GM23338 (cell line): ENCODE measurements at regions not wholly inside any gene's neighbourhood (a gene's known extent, or its start where the extent isn't known, plus 50 kb on each side); places are given as distances from the start of the nearest gene placed in this dataset.
"Not testable (repeated sequence)": the region's sequence is repeated elsewhere in the genome, so short reads cannot be mapped to it uniquely, and the experiment has no call there.

Experiments
- ATAC-seq: fragments of 200-7000 bp; cut with Tn5 transposase; 3 replicates; pipeline ENCODE4 v1.9.1; 2020
- DNase-seq: peaks from one replicate; pipeline ENCODE4 v3.0.0-alpha.2; 2015; ENCODE audit warnings: low spot score
- H2AFZ ChIP-seq: fragments of 200-600 bp; sonication (generic); 2 replicates; pipeline ENCODE4 v1.8.0; 2016; ENCODE audit warnings: antibody characterized with exemption, mild to moderate bottlenecking, moderate library complexity
- H3F3A ChIP-seq: fragments of 200-600 bp; sonication (generic); replicated peaks from 2 replicates; pipeline ENCODE4 v1.8.0; 2017; ENCODE audit warnings: antibody characterized with exemption, mixed run types, low read depth
- H3K27ac ChIP-seq: fragments of 200-600 bp; sonication (generic); 2 replicates; pipeline ENCODE4 v1.6.1; 2016; ENCODE audit warnings: low read depth
- H3K27me3 ChIP-seq: fragments of 200-600 bp; sonication (generic); 2 replicates; pipeline ENCODE4 v1.8.0; 2016; ENCODE audit warnings: mild to moderate bottlenecking, mixed run types, moderate library complexity; ENCODE audit not compliant: insufficient read depth
- H3K36me3 ChIP-seq: fragments of 200-600 bp; sonication (generic); 2 replicates; pipeline ENCODE4 v1.8.0; 2016; ENCODE audit warnings: mild to moderate bottlenecking; ENCODE audit not compliant: insufficient read depth
- H3K4me1 ChIP-seq: fragments of 200-600 bp; sonication (generic); 2 replicates; pipeline ENCODE4 v1.8.0; 2016; ENCODE audit warnings: mild to moderate bottlenecking, moderate library complexity; ENCODE audit not compliant: insufficient read depth
- H3K4me2 ChIP-seq: fragments of 200-600 bp; sonication (generic); 2 replicates; pipeline ENCODE4 v1.7.1; 2017; ENCODE audit warnings: mixed run types
- H3K4me3 ChIP-seq: fragments of 200-600 bp; sonication (generic); 2 replicates; pipeline ENCODE4 v1.6.1; 2016; ENCODE audit warnings: mixed run types
- H3K79me2 ChIP-seq: fragments of 200-600 bp; sonication (generic); replicated peaks from 2 replicates; pipeline ENCODE4 v1.8.0; 2017; ENCODE audit warnings: mild to moderate bottlenecking; ENCODE audit not compliant: insufficient read depth
- H3K9me2 ChIP-seq: fragments of 200-600 bp; sonication (generic); 2 replicates; pipeline ENCODE4 v1.8.0; 2017; ENCODE audit not compliant: insufficient read depth
- H4K20me1 ChIP-seq: fragments of 200-600 bp; sonication (generic); replicated peaks from 2 replicates; pipeline ENCODE4 v1.8.0; 2017; ENCODE audit warnings: mild to moderate bottlenecking; ENCODE audit not compliant: insufficient read depth
- H3K27ac Mint-ChIP-seq: 2 replicates; pipeline ENCODE4 v1.8.0; 2020; ENCODE audit warnings: inconsistent platforms, mild to moderate bottlenecking, moderate library complexity, mixed read lengths
- H3K27me3 Mint-ChIP-seq: 3 replicates; pipeline ENCODE4 v1.8.0; 2022; ENCODE audit warnings: low read depth, mild to moderate bottlenecking, moderate library complexity, mixed read lengths, inconsistent platforms; ENCODE audit not compliant: insufficient read depth, poor library complexity
- H3K36me3 Mint-ChIP-seq: 3 replicates; pipeline ENCODE4 v1.8.0; 2021; ENCODE audit warnings: low read depth, mild to moderate bottlenecking, inconsistent platforms, moderate library complexity, mixed read lengths
- H3K4me1 Mint-ChIP-seq: 3 replicates; pipeline ENCODE4 v1.8.0; 2020; ENCODE audit warnings: mild to moderate bottlenecking, inconsistent platforms, mixed read lengths
- H3K4me3 Mint-ChIP-seq: 3 replicates; pipeline ENCODE4 v1.8.0; 2021; ENCODE audit warnings: moderate library complexity, mild to moderate bottlenecking, inconsistent platforms, mixed read lengths
- H3K9me3 Mint-ChIP-seq: 3 replicates; pipeline ENCODE4 v1.8.0; 2020; ENCODE audit warnings: moderate library complexity, mild to moderate bottlenecking, inconsistent platforms, mixed read lengths
- CREB1 ChIP-seq: fragments of 250-450 bp; sonication (Bioruptor Pico); IDR thresholded peaks from 2 replicates; pipeline ENCODE4 v1.5.0; 2020; ENCODE audit warnings: low read depth, mild to moderate bottlenecking, moderate library complexity
- EZH2phosphoT487 ChIP-seq: fragments of 200-600 bp; sonication (generic); IDR thresholded peaks from one replicate; pipeline ENCODE4 v1.8.1; 2018; ENCODE audit warnings: antibody characterized with exemption; ENCODE audit not compliant: unreplicated experiment
- NANOG ChIP-seq: IDR thresholded peaks from 2 replicates; pipeline ENCODE4 v1.6.1; 2016; ENCODE audit warnings: antibody characterized with exemption, borderline replicate concordance
- POLR2AphosphoS5 ChIP-seq: IDR thresholded peaks from 2 replicates; pipeline ENCODE4 v1.6.1; 2016; ENCODE audit warnings: antibody characterized with exemption, low read depth
- ZNF114 ChIP-seq: fragments of 250-450 bp; sonication (Bioruptor Pico); IDR thresholded peaks from 2 replicates; pipeline ENCODE4 v1.5.0; 2020; ENCODE audit warnings: mild to moderate bottlenecking, moderate library complexity
- ZNF331 ChIP-seq: fragments of 250-450 bp; sonication (Bioruptor Pico); IDR thresholded peaks from 2 replicates; pipeline ENCODE4 v1.5.0; 2020; ENCODE audit warnings: low read depth, mild to moderate bottlenecking, moderate library complexity
- TF ChIP-seq, protein P1 (sequence below): fragments of 250-450 bp; sonication (Bioruptor Pico); IDR thresholded peaks from 2 replicates; pipeline ENCODE4 v1.5.0; 2020; ENCODE audit warnings: mild to moderate bottlenecking, moderate library complexity
- TF ChIP-seq, protein P2 (sequence below), 2 experiments: fragments of 200-600 bp in 1 of 2; sonication (generic) in 1 of 2; conservative IDR thresholded peaks; 2 replicates each; pipeline versions ENCODE4 v1.5.1 to v1.6.1; 2016 to 2017; ENCODE audit warnings: antibody characterized with exemption in 2 of 2, low read depth in 2 of 2, mild to moderate bottlenecking in 2 of 2, moderate library complexity in 1 of 2
- TF ChIP-seq, protein P3 (sequence below): IDR thresholded peaks from 2 replicates; pipeline ENCODE4 v1.6.1; 2016; ENCODE audit warnings: antibody characterized with exemption

DNA sequence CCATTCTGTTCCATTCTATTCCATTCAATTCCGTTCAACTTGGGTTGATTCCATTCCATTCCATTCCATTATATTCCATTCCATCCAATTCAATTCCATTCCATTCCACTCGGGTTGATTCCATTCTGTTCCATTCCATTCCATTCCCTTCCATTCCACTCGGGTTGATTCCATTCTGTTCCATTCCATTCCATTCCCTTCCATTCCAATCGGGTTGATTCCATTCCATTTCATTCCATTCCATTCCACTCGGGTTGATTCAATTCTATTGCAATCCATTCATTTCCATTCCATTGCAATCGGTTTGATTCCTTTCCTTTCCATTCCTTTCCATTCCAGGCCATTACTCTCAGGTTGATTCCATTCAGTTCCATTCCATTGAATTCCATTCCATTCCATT is 1138.4 kb downstream of the RPIA start:
- Histone ChIP-seq H2AFZ (no peak overlapping the region), H3K4me2 (no peak overlapping the region), H3K79me2 (no peaks in the 10 kb centered on the region), H3K4me1 (no peaks in the 10 kb centered on the region), H3F3A (0 out of 2 replicates have a peak, but pooled peaks cover 5% of the 10 kb centered on the region), H3K36me3 (peaks cover 32% of the 10 kb centered on the region), H3K27me3 (no peaks in the 10 kb centered on the region), H3K9me2 (no peaks in the 10 kb centered on the region), H4K20me1 (no peaks in the 10 kb centered on the region), H3K4me3 (0 out of 2 replicates have a peak overlapping the region, but pooled peaks have one; percentile 16), H3K27ac (no peak overlapping the region)
- DNase-seq (no peak), ATAC-seq (no peak)
- no peak overlapping the region for H3K27ac Mint-ChIP-seq
- H3K4me1 Mint-ChIP-seq = no peaks in the 10 kb centered on the region
- H3K4me3 Mint-ChIP-seq = no peak overlapping the region
- peaks cover 36% of the 10 kb centered on the region for H3K27me3 Mint-ChIP-seq
- TF ChIP-seq, protein P1, sequence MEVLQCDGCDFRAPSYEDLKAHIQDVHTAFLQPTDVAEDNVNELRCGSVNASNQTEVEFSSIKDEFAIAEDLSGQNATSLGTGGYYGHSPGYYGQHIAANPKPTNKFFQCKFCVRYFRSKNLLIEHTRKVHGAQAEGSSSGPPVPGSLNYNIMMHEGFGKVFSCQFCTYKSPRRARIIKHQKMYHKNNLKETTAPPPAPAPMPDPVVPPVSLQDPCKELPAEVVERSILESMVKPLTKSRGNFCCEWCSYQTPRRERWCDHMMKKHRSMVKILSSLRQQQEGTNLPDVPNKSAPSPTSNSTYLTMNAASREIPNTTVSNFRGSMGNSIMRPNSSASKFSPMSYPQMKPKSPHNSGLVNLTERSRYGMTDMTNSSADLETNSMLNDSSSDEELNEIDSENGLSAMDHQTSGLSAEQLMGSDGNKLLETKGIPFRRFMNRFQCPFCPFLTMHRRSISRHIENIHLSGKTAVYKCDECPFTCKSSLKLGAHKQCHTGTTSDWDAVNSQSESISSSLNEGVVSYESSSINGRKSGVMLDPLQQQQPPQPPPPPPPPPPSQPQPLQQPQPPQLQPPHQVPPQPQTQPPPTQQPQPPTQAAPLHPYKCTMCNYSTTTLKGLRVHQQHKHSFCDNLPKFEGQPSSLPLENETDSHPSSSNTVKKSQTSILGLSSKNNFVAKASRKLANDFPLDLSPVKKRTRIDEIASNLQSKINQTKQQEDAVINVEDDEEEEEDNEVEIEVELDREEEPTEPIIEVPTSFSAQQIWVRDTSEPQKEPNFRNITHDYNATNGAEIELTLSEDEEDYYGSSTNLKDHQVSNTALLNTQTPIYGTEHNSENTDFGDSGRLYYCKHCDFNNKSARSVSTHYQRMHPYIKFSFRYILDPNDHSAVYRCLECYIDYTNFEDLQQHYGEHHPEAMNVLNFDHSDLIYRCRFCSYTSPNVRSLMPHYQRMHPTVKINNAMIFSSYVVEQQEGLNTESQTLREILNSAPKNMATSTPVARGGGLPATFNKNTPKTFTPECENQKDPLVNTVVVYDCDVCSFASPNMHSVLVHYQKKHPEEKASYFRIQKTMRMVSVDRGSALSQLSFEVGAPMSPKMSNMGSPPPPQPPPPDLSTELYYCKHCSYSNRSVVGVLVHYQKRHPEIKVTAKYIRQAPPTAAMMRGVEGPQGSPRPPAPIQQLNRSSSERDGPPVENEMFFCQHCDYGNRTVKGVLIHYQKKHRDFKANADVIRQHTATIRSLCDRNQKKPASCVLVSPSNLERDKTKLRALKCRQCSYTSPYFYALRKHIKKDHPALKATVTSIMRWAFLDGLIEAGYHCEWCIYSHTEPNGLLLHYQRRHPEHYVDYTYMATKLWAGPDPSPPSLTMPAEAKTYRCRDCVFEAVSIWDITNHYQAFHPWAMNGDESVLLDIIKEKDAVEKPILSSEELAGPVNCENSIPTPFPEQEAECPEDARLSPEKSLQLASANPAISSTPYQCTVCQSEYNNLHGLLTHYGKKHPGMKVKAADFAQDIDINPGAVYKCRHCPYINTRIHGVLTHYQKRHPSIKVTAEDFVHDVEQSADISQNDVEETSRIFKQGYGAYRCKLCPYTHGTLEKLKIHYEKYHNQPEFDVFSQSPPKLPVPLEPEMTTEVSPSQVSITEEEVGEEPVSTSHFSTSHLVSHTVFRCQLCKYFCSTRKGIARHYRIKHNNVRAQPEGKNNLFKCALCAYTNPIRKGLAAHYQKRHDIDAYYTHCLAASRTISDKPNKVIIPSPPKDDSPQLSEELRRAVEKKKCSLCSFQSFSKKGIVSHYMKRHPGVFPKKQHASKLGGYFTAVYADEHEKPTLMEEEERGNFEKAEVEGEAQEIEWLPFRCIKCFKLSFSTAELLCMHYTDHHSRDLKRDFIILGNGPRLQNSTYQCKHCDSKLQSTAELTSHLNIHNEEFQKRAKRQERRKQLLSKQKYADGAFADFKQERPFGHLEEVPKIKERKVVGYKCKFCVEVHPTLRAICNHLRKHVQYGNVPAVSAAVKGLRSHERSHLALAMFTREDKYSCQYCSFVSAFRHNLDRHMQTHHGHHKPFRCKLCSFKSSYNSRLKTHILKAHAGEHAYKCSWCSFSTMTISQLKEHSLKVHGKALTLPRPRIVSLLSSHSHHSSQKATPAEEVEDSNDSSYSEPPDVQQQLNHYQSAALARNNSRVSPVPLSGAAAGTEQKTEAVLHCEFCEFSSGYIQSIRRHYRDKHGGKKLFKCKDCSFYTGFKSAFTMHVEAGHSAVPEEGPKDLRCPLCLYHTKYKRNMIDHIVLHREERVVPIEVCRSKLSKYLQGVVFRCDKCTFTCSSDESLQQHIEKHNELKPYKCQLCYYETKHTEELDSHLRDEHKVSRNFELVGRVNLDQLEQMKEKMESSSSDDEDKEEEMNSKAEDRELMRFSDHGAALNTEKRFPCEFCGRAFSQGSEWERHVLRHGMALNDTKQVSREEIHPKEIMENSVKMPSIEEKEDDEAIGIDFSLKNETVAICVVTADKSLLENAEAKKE (CRISPR knock-in tag) = no peak
- TF ChIP-seq, protein P2, sequence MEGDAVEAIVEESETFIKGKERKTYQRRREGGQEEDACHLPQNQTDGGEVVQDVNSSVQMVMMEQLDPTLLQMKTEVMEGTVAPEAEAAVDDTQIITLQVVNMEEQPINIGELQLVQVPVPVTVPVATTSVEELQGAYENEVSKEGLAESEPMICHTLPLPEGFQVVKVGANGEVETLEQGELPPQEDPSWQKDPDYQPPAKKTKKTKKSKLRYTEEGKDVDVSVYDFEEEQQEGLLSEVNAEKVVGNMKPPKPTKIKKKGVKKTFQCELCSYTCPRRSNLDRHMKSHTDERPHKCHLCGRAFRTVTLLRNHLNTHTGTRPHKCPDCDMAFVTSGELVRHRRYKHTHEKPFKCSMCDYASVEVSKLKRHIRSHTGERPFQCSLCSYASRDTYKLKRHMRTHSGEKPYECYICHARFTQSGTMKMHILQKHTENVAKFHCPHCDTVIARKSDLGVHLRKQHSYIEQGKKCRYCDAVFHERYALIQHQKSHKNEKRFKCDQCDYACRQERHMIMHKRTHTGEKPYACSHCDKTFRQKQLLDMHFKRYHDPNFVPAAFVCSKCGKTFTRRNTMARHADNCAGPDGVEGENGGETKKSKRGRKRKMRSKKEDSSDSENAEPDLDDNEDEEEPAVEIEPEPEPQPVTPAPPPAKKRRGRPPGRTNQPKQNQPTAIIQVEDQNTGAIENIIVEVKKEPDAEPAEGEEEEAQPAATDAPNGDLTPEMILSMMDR (conservative IDR thresholded peaks at IDR 0.05; ENCODE audit: low read depth in 2 of 2) = no peak
- TF ChIP-seq POLR2AphosphoS5 = no peak
- TF ChIP-seq CREB1 = no peak
- TF ChIP-seq ZNF331 (CRISPR knock-in tag) = no peak
- TF ChIP-seq, protein P3, sequence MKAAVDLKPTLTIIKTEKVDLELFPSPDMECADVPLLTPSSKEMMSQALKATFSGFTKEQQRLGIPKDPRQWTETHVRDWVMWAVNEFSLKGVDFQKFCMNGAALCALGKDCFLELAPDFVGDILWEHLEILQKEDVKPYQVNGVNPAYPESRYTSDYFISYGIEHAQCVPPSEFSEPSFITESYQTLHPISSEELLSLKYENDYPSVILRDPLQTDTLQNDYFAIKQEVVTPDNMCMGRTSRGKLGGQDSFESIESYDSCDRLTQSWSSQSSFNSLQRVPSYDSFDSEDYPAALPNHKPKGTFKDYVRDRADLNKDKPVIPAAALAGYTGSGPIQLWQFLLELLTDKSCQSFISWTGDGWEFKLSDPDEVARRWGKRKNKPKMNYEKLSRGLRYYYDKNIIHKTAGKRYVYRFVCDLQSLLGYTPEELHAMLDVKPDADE = no peak
- no peak for TF ChIP-seq NANOG
- TF ChIP-seq EZH2phosphoT487 = no peak
- TF ChIP-seq ZNF114 (CRISPR knock-in tag) = no peak
- no peaks in the 10 kb centered on the region; the same call in 1 of the 3 replicates for H3K36me3 Mint-ChIP-seq
- H3K9me3 Mint-ChIP-seq = no peaks in the 10 kb centered on the region

DNA sequence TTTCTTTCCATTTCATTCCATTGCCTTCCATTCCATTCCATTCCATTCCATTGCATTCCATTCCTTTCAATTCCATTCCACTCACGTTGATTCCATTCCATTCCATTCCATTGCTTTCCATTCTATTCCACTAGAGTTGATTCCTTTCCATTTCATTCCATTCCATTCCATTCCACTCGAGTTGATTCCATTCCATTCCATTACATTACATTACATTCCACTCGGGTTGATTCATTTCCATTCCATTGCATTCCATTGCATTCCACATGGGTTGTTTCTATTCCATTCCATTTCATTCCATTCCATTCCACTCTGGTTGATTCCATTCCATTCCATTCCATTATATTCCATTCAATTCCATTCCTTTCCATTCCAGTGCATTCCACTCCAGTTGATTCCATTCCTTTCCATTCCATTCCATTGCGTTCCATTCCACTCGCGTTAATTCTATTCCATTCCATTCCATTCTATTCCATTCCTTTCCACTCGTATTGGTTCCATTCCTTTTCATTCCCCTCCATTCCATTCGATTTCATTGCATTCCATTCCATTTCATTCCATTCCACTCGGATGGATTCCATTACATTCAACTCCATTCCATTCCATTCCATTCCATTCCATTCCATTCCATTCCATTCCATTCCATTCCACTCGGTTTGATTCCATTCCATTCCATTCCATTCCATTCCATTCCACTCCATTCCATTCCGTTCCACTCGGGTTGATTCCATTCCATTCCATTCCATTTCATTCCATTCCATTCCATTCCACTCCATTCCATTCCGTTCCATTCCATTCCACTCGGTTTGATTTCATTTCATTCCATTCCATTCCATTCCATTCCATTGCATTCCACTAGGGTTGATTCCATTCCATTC is 1139.1 kb downstream of the RPIA start:
- H3K36me3 Mint-ChIP-seq, ATAC-seq, H3K4me2 ChIP-seq, DNase-seq, H3K79me2 ChIP-seq, H3K4me1 Mint-ChIP-seq, H3K27me3 ChIP-seq, H3K27ac ChIP-seq, H2AFZ ChIP-seq, H3K4me3 Mint-ChIP-seq, H3K27ac Mint-ChIP-seq, H3K9me3 Mint-ChIP-seq, H4K20me1 ChIP-seq, H3F3A ChIP-seq, H3K4me1 ChIP-seq, H3K9me2 ChIP-seq: not testable (repeated sequence)
- peaks cover 40% of the 10 kb centered on the region for H3K27me3 Mint-ChIP-seq
- Histone ChIP-seq H3K36me3 (peaks cover 25% of the 10 kb centered on the region), H3K4me3 (peak overlapping the region; percentile 16; the same call in 1 of the 2 replicates)
